SIG-M5 (cell line): ENCODE measurements at regions not wholly inside any gene's neighbourhood (a gene's known extent, or its start where the extent isn't known, plus 50 kb on each side); places are given as distances from the start of the nearest gene placed in this dataset.

Experiments used
- DNase-seq: peaks from one replicate; lab custom pipeline; 2025; lab: John Stamatoyannopoulos, UW

- no peak for DNase-seq
Measured at GRCh38 chr12:97927977-97928376, 465.4 kb downstream of the RMST start.

- DNase-seq: no peak
Measured at GRCh38 chr12:97936165-97936564, 473.6 kb downstream of the RMST start.

- DNase-seq: no peak
Measured at GRCh38 chr12:97938031-97938430, 475.4 kb downstream of the RMST start.

GRCh38 chr12:97939156-97939555 lies 476.6 kb downstream of the RMST start:
- no peak for DNase-seq

- DNase-seq: no peak
Measured at GRCh38 chr12:97940105-97940504, 477.5 kb downstream of the RMST start.

GRCh38 chr12:97940629-97941028 lies 478.0 kb downstream of the RMST start:
- DNase-seq: no peak

- no peak for DNase-seq
Measured at GRCh38 chr12:97941686-97942354, 479.2 kb downstream of the RMST start.

GRCh38 chr12:97943359-97943758 lies 480.8 kb downstream of the RMST start:
- no peak for DNase-seq

GRCh38 chr12:97944576-97944975 lies 482.0 kb downstream of the RMST start:
- DNase-seq: no peak

- DNase-seq: no peak
Measured at GRCh38 chr12:97946701-97947100, 484.1 kb downstream of the RMST start.

- no peak for DNase-seq
Measured at GRCh38 chr12:97948591-97948990, 486.0 kb downstream of the RMST start.

- no peak for DNase-seq
Measured at GRCh38 chr12:97951239-97951638, 488.6 kb downstream of the RMST start.

GRCh38 chr12:97951717-97952116 lies 489.1 kb downstream of the RMST start:
- no peak for DNase-seq

GRCh38 chr12:97957109-97957508 lies 494.5 kb downstream of the RMST start:
- no peak for DNase-seq

GRCh38 chr12:97960225-97960624 lies 497.6 kb downstream of the RMST start:
- DNase-seq: no peak

- DNase-seq: no peak
Measured at GRCh38 chr12:97960741-97961608, 498.4 kb downstream of the RMST start.

GRCh38 chr12:97967831-97968230 lies 505.2 kb downstream of the RMST start:
- no peak for DNase-seq

- DNase-seq: no peak
Measured at GRCh38 chr12:97968641-97969197, 506.1 kb downstream of the RMST start.

GRCh38 chr12:97977870-97978405 lies 515.3 kb downstream of the RMST start:
- DNase-seq: no peak

GRCh38 chr12:97982684-97983083 lies 520.1 kb downstream of the RMST start:
- DNase-seq: no peak

- no peak for DNase-seq
Measured at GRCh38 chr12:97983796-97984195, 521.2 kb downstream of the RMST start.

GRCh38 chr12:97984436-97984835 lies 521.8 kb downstream of the RMST start:
- DNase-seq: no peak
